ENCODE measurements at regions not wholly inside any gene's neighbourhood (a gene's known extent, or its start where the extent isn't known, plus 50 kb on each side); places are given as distances from the start of the nearest gene placed in this dataset.

DNA sequence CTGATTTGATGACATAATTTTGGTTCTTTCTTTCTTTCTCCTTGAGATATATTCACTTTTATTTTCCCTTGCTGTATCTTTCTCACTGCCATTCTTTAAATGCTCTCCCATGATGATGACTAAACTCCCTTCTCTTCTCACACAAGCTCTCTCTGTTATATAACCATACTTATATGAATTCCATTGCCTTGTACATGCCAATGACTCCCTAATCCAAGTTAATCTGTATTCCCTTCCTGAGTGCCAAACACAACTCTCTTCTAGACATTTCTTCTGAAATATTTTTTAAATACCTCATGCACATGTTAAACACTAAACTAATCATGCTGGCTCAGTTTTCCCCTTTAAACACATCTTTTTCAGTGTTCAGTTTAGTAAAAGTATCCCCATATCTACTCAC, 62.2 kb upstream of the ST8SIA4 start:
- TF ChIP-seq, protein P1, sequence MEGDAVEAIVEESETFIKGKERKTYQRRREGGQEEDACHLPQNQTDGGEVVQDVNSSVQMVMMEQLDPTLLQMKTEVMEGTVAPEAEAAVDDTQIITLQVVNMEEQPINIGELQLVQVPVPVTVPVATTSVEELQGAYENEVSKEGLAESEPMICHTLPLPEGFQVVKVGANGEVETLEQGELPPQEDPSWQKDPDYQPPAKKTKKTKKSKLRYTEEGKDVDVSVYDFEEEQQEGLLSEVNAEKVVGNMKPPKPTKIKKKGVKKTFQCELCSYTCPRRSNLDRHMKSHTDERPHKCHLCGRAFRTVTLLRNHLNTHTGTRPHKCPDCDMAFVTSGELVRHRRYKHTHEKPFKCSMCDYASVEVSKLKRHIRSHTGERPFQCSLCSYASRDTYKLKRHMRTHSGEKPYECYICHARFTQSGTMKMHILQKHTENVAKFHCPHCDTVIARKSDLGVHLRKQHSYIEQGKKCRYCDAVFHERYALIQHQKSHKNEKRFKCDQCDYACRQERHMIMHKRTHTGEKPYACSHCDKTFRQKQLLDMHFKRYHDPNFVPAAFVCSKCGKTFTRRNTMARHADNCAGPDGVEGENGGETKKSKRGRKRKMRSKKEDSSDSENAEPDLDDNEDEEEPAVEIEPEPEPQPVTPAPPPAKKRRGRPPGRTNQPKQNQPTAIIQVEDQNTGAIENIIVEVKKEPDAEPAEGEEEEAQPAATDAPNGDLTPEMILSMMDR (IDR thresholded peaks at IDR 0.05) = no peak
- TF ChIP-seq POLR2A (IDR thresholded peaks at IDR 0.05) = no peak

All from testis (tissue), 2 donors.